Testis (tissue), 2 donors: ENCODE measurements at regions not wholly inside any gene's neighbourhood (a gene's known extent, or its start where the extent isn't known, plus 50 kb on each side); places are given as distances from the start of the nearest gene placed in this dataset.

ENCODE experiments used
- CTCF ChIP-seq, 3 experiments: fragments of 450-650 bp in 2 of 3; fragments of 200-600 bp in 1 of 3; sonication (generic) in 1 of 3; IDR thresholded peaks; one replicate each; pipeline ENCODE4 v1.5.1; 2016 to 2019; ENCODE audit warnings: antibody characterized with exemption in 3 of 3, mild to moderate bottlenecking in 2 of 3, moderate library complexity in 1 of 3
- POLR2A ChIP-seq: fragments of 450-650 bp; IDR thresholded peaks from one replicate; pipeline ENCODE4 v1.6.1; 2017; ENCODE audit warnings: antibody characterized with exemption, mild to moderate bottlenecking, moderate library complexity

DNA sequence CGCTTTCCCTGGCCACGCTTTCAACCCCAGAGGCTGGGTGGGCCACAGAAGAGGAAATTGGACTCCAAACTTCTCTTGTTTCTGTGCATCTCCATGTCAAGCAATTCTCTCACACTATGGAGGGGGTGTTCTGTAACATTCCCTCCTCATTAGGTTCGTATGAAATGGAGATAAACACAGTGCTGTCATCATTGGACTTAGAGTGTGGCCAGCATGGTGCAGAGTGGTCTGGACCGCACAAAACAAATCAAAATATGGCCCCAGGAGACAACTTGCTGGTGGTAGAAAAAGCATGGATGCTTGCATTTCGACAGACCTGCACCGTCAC is 655.2 kb downstream of the BNC2 start:
- TF ChIP-seq CTCF (IDR thresholded peaks at IDR 0.05) (no peak), POLR2A (no peak)
